Type B pancreatic cell (in vitro differentiated cells): ENCODE measurements at regions not wholly inside any gene's neighbourhood (a gene's known extent, or its start where the extent isn't known, plus 50 kb on each side); places are given as distances from the start of the nearest gene placed in this dataset.
A peak's percentile ranks its signal among the peaks of the same experiment; 100 is the strongest.
"Not testable (repeated sequence)": the region's sequence is repeated elsewhere in the genome, so short reads cannot be mapped to it uniquely, and the experiment has no call there.

Experiments
- DNase-seq: peaks from one replicate; pipeline ENCODE4 v3.0.0; 2021; ENCODE audit warnings: mixed read lengths; ENCODE audit not compliant: unreplicated experiment; ENCODE audit errors: extremely low spot score
- H3K27ac Mint-ChIP-seq: 2 replicates; pipeline ENCODE4 v1.8.0; 2021; ENCODE audit warnings: mild to moderate bottlenecking, mixed read lengths
- H3K27me3 Mint-ChIP-seq: 2 replicates; pipeline ENCODE4 v1.8.0; 2021; ENCODE audit warnings: mixed read lengths
- H3K36me3 Mint-ChIP-seq: 2 replicates; pipeline ENCODE4 v1.8.0; 2021; ENCODE audit warnings: mixed read lengths
- H3K4me1 Mint-ChIP-seq: one replicate; pipeline ENCODE4 v1.8.0; 2021; ENCODE audit warnings: mixed read lengths; ENCODE audit not compliant: unreplicated experiment
- H3K4me3 Mint-ChIP-seq: 2 replicates; pipeline ENCODE4 v1.8.0; 2021; ENCODE audit warnings: mild to moderate bottlenecking, mixed read lengths
- H3K9me3 Mint-ChIP-seq: 2 replicates; pipeline ENCODE4 v1.8.0; 2021; ENCODE audit warnings: mixed read lengths
- CTCF ChIP-seq: fragments of 200-600 bp; sonication (generic); conservative IDR thresholded peaks from 2 replicates; pipeline ENCODE4 v1.5.0; 2021; ENCODE audit warnings: antibody characterized with exemption, mild to moderate bottlenecking

- Mint-ChIP-seq H3K4me3 (no peak overlapping the region), H3K4me1 (no peaks in the 10 kb centered on the region), H3K27me3 (no peaks in the 10 kb centered on the region), H3K36me3 (no peaks in the 10 kb centered on the region), H3K27ac (no peak overlapping the region), H3K9me3 (no peaks in the 10 kb centered on the region)
- no peak for TF ChIP-seq CTCF
- no peak for DNase-seq
These were observed 87.7 kb upstream of the MAGI3 start for GRCh38 chr1:113302636-113303035.

GRCh38 chr1:113303267-113303666 is 87.0 kb upstream of the MAGI3 start:
- Mint-ChIP-seq H3K4me3 (no peak overlapping the region), H3K4me1 (no peaks in the 10 kb centered on the region), H3K9me3 (no peaks in the 10 kb centered on the region), H3K27me3 (no peaks in the 10 kb centered on the region), H3K27ac (no peak overlapping the region), H3K36me3 (no peaks in the 10 kb centered on the region)
- no peak for TF ChIP-seq CTCF
- no peak for DNase-seq

DNA sequence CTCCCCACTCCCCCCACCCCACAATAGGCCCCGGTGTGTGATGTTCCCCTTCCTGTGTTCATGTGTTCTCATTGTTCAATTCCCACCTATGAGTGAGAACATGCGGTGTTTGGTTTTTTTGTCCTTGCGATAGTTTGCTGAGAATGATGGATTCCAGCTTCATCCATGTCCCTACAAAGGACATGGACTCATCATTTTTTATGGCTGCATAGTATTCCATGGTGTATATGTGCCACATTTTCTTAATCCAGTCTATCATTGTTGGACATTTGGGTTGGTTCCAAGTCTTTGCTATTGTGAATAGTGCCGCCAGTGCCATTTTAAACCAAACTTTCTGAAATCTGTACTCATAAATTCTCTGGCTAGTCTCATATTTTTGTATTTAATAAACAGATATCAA is 85.3 kb upstream of the MAGI3 start:
- not testable (repeated sequence) for H3K4me3 Mint-ChIP-seq, H3K27me3 Mint-ChIP-seq, DNase-seq, H3K4me1 Mint-ChIP-seq, H3K36me3 Mint-ChIP-seq, H3K9me3 Mint-ChIP-seq, H3K27ac Mint-ChIP-seq

DNA sequence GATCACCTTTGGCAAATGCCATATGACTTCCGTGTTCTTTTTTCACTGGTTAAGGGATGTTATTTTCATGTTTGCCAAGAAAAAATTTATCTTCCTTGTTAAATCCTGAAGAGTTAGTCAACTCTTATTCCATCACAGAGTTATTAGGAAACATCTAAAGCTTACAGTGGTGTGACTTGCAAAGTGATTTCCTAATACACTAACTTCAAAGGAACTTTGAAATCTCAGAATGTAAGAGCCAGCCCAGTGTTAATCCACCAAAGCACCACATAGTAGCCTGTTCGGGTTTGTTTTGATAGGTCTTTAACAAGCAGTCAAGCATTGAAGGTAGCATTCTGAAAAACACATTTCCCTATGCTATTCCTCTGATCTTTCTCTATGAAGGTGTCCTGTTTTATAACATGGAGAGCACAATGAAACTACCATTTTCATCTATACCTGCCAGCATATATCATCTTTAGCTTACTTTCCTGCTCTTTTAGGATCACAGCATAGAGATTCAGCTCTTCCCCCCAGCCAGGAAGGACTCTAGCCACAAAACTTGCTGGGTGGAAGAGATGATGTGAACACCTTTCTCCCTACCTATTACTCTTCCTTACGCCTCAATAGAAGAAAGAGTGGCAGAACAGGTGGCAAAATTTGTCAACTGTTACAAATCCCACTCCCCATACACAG is 82.4 kb upstream of the MAGI3 start:
- Mint-ChIP-seq H3K36me3 (no peaks in the 10 kb centered on the region), H3K4me1 (no peaks in the 10 kb centered on the region), H3K27ac (peak overlapping the region; percentile 78), H3K4me3 (no peak overlapping the region), H3K27me3 (no peaks in the 10 kb centered on the region), H3K9me3 (peaks cover 6% of the 10 kb centered on the region)
- DNase-seq: no peak
- no peak for TF ChIP-seq CTCF

- H3K4me1 Mint-ChIP-seq, H3K36me3 Mint-ChIP-seq, H3K27me3 Mint-ChIP-seq, H3K27ac Mint-ChIP-seq, DNase-seq, H3K4me3 Mint-ChIP-seq: not testable (repeated sequence)
- H3K9me3 Mint-ChIP-seq: peaks cover 11% of the 10 kb centered on the region
These were observed 77.7 kb upstream of the MAGI3 start for GRCh38 chr1:113312651-113313050.

GRCh38 chr1:113314600-113314999 is 75.7 kb upstream of the MAGI3 start:
- no peaks in the 10 kb centered on the region for H3K36me3 Mint-ChIP-seq
- H3K27ac Mint-ChIP-seq: no peak overlapping the region
- no peaks in the 10 kb centered on the region for H3K27me3 Mint-ChIP-seq
- no peak for TF ChIP-seq CTCF
- H3K4me3 Mint-ChIP-seq: no peak overlapping the region
- H3K4me1 Mint-ChIP-seq: no peaks in the 10 kb centered on the region
- H3K9me3 Mint-ChIP-seq: peaks cover 11% of the 10 kb centered on the region
- DNase-seq: no peak

DNA sequence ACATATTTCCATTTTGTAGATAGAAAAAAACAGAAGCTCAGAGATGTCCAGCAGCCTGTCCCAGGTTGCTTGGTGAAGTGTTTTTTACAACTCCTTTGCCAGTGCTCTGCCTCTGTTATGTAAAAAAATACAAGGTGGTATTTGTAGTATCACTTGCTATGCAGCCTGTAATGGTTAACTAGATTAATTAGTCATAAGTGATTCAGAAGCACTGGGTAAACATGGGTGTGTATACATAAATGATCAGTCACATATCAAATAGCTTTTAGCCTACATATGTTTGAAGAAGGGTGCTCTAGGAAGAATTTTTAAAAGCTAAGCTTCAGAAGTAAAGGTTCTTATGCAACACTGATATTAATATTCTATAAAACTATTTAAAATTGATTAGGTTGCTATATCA is 70.0 kb upstream of the MAGI3 start:
- H3K4me1 Mint-ChIP-seq: no peaks in the 10 kb centered on the region
- H3K27ac Mint-ChIP-seq: no peak overlapping the region
- H3K9me3 Mint-ChIP-seq: no peaks in the 10 kb centered on the region
- no peak for TF ChIP-seq CTCF
- H3K36me3 Mint-ChIP-seq: no peaks in the 10 kb centered on the region
- DNase-seq: no peak
- H3K4me3 Mint-ChIP-seq: no peak overlapping the region
- no peaks in the 10 kb centered on the region for H3K27me3 Mint-ChIP-seq
